ENCODE measurements at regions not wholly inside any gene's neighbourhood (a gene's known extent, or its start where the extent isn't known, plus 50 kb on each side); places are given as distances from the start of the nearest gene placed in this dataset.

DNA sequence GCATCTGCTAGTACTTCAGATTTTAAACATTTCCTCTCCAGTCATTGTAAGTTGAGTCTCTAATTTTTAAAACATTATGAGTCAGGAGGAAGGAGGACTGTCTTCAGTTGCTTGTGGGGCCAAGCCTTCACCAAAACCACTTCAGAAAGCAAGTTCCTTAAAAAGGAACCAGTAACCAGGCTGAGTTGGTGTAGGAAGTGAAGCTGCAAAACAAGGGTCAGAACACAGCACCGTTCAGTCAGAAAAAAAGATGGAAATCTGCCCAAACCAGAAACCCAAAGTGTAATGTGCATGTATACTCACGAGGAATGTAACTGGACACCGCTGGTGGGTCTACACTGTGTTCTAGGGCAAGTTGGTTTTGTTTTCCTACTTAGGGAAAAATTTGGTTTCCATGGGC lies 402.1 kb downstream of the SETD4 start:
- TF ChIP-seq CTCF (IDR thresholded peaks at IDR 0.05), result no peak

DNA sequence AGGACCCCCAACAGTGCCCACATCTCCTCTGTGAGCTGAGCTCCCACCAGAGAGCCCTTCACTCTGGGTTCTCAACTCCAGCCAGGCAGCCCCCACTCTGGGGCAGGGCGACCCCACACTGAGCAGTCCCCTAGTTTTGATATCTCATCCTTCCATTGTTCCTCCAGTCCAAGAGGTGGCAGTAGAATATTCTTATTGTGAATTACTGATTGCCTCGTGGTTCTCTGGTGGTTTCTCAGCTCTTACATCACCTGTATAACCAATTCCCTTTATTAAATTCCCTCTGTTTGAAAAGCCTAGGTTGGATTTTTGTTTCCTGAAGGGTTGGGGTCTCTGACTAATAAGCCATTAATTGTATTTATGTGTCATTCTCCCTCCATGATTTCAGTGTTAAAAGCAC lies 407.5 kb downstream of the SETD4 start:
- no peak for TF ChIP-seq CTCF (IDR thresholded peaks at IDR 0.05)

GRCh38 chr21:35652196-35652595 lies 408.1 kb downstream of the SETD4 start:
- no peak for TF ChIP-seq CTCF (IDR thresholded peaks at IDR 0.05)

DNA sequence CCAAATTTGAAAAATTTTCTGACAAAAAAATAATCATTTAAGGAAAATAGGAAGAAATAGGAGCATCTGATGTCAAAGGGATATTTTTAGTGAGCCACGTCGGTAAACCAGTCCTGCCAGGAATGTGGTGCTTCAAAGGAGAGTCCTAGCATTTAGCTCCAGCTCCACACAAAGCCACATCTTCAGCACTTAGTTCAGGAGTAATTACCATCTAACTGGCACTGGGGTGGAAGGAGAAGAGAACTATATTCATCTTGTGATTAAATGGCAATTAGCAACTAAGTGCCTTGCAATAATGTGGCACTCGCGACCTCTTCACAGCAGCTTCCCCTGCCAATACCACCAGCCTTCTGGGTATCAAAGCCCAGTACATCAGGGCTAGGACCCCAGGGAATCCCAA lies 409.1 kb downstream of the SETD4 start:
- no peak for TF ChIP-seq CTCF (IDR thresholded peaks at IDR 0.05)

DNA sequence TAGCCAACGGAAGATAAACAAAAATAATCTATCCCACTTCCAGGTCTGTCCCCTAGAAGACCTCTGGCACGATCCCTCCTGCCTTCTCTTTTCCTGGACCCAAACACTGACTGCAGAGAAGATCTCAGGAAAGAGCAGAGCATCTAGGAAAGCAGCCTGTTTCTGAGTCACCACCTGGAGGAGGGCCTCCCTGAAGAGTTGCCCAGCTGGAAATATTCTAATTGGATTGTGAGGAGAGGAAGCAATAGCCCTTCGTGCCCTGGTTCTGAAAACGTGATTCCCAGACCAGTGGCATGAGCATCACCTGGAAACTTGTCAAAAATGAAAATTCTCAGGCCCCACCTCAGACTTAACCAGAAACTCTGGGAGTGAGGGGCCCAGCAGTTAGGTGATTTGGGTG lies 411.1 kb downstream of the SETD4 start:
- no peak for TF ChIP-seq CTCF (IDR thresholded peaks at IDR 0.05)

DNA sequence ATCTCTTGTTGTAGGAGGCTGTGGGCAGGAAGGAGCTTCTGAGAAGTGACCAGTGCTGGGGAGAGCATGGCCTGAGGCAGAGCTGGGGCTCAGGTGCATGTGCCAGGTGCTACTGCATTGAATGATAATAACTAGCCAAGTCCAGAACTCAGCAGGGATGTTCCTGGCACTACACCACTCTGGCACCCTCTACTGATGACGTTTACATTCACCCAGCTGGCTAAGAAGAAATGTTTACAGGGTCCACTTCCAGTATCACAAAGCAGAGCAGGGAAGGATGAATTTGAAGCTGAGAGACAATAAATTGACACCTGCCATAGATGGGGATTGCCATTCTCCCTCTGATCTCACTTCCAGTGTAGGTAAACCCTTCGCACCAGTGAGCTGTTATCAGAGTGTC lies 411.8 kb downstream of the SETD4 start:
- no peak for TF ChIP-seq CTCF (IDR thresholded peaks at IDR 0.05)

DNA sequence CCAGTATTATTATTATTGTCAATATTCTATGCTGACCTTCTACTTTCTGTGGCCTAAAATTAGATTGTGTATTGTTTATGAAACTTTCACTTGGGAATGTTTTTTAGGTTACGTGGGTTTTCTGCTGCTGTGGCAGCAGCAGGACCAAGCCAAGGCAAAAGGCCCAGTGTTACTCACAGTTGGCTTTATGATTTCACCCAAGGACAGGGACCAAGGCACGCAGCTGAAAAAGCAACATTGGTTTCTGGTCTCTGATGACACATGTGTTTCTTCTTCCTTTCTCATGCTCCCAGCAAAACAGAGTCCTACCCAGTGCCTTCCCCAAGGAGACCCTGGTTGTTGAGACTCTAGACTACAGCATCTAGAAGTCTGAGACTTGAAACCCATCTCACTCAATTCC lies 413.7 kb downstream of the SETD4 start:
- no peak for TF ChIP-seq CTCF (IDR thresholded peaks at IDR 0.05)

DNA sequence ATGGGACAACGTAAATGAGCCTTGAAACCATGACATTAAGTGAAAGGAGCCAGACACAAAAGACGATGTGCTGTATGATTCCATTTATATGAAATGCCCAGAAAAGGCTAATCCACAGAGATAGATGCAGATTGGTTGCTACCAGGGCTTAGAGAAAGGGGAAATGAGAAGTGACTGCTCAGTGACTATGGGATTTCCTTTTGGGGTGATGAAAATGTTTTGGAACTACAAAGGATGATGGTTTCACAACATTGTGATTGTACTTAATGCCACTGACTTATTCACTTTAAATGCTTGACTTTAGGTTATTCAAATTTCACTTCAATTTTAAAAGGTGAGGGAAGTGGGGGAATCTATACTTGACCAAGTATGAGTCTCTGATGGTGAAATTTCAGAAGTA lies 414.3 kb downstream of the SETD4 start:
- no peak for TF ChIP-seq CTCF (IDR thresholded peaks at IDR 0.05)
